ENCODE measurements at regions not wholly inside any gene's neighbourhood (a gene's known extent, or its start where the extent isn't known, plus 50 kb on each side); places are given as distances from the start of the nearest gene placed in this dataset.

GRCh38 chr3:106336619-106337018, 467.8 kb upstream of the CBLB start:
- Histone ChIP-seq H3K4me3 (ENCODE audit: low read depth in 1 of 2, low read length in 2 of 2) (no peak overlapping the region), H3K27ac (ENCODE audit: low read length) (no peak overlapping the region), H3K9me3 (ENCODE audit: insufficient read depth, low read length, severe bottlenecking) (no peaks in the 10 kb centered on the region), H3K36me3 (ENCODE audit: insufficient read depth, low read length) (no peaks in the 10 kb centered on the region), H3K4me1 (ENCODE audit: insufficient read depth, low read length) (peaks cover 10% of the 10 kb centered on the region), H2AFZ (ENCODE audit: low read depth, low read length) (no peak overlapping the region), H3K27me3 (ENCODE audit: insufficient read depth, low read length, poor library complexity) (no peaks in the 10 kb centered on the region), H4K20me1 (ENCODE audit: insufficient read depth, low read length) (no peaks in the 10 kb centered on the region), H3K9ac (ENCODE audit: low read depth, low read length) (no peak overlapping the region), H3K4me2 (ENCODE audit: insufficient read depth, low read length) (no peak overlapping the region), H3K79me2 (ENCODE audit: insufficient read depth, low read length) (no peaks in the 10 kb centered on the region)
- TF ChIP-seq CTCF (IDR thresholded peaks at IDR 0.05; ENCODE audit: borderline replicate concordance, extremely low read depth, low read length, poor library complexity, severe bottlenecking) (no peak), EZH2 (IDR thresholded peaks at IDR 0.05; ENCODE audit: borderline replicate concordance, low read depth, low read length, severe bottlenecking) (no peak)
- ATAC-seq (ENCODE audit: insufficient read depth, low read depth) (no peak), DNase-seq (no peak)

- no peak overlapping the region for H3K27ac ChIP-seq (ENCODE audit: low read length)
Observed at GRCh38 chr3:106337116-106337515, 468.3 kb upstream of the CBLB start.

DNA sequence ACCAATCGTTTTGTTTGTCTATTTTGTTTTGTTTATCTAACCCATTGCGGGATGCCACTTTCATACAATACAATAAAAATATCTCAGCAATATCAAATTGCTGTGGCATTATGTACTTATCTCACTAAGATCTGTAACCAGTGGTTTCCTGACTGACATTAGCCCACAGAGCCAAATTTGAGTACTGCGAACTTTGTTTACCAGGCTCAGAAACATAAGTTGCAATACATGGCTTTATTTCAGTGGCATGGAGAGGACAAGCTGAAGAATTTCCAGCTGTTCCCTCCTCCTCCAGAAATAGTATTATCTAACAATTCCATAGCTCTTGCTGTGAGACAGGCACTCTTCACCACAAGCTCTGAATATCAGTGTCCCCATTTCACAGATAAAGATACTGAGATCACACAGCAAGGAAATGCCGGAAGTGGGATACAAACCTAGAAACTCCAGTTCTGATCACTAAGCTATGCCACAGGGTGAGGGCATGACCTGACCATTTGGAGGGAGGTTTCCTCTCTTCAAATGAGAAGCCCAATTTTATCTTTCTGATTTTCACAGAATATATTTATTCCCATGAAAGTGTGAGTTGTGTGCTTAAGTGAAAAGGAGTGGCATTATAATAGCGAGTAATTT, 469.9 kb upstream of the CBLB start:
- Histone ChIP-seq H4K20me1 (ENCODE audit: insufficient read depth, low read length) (no peaks in the 10 kb centered on the region), H3K27ac (ENCODE audit: low read length) (no peak overlapping the region), H3K27me3 (ENCODE audit: insufficient read depth, low read length, poor library complexity) (no peaks in the 10 kb centered on the region), H3K9me3 (ENCODE audit: insufficient read depth, low read length, severe bottlenecking) (no peaks in the 10 kb centered on the region), H3K36me3 (ENCODE audit: insufficient read depth, low read length) (no peaks in the 10 kb centered on the region), H3K9ac (ENCODE audit: low read depth, low read length) (no peak overlapping the region), H3K4me3 (ENCODE audit: low read depth in 1 of 2, low read length in 2 of 2) (no peak overlapping the region), H2AFZ (ENCODE audit: low read depth, low read length) (no peak overlapping the region), H3K79me2 (ENCODE audit: insufficient read depth, low read length) (no peaks in the 10 kb centered on the region), H3K4me1 (ENCODE audit: insufficient read depth, low read length) (peaks cover 10% of the 10 kb centered on the region), H3K4me2 (ENCODE audit: insufficient read depth, low read length) (no peak overlapping the region)
- no peak for TF ChIP-seq EZH2 (IDR thresholded peaks at IDR 0.05; ENCODE audit: borderline replicate concordance, low read depth, low read length, severe bottlenecking)
- no peak for TF ChIP-seq CTCF (IDR thresholded peaks at IDR 0.05; ENCODE audit: borderline replicate concordance, extremely low read depth, low read length, poor library complexity, severe bottlenecking)
- ATAC-seq (ENCODE audit: insufficient read depth, low read depth) (peak; percentile 74), DNase-seq (no peak)

More at GRCh38 chr3:106337116-106337515, 468.3 kb upstream of the CBLB start:
- no peak overlapping the region for H2AFZ ChIP-seq (ENCODE audit: low read depth, low read length)
- DNase-seq (no peak), ATAC-seq (ENCODE audit: insufficient read depth, low read depth) (no peak)
- H3K4me3 ChIP-seq (ENCODE audit: low read depth in 1 of 2, low read length in 2 of 2): no peak overlapping the region
- H3K79me2 ChIP-seq (ENCODE audit: insufficient read depth, low read length): no peaks in the 10 kb centered on the region
- no peak overlapping the region for H3K9ac ChIP-seq (ENCODE audit: low read depth, low read length)
- TF ChIP-seq EZH2 (IDR thresholded peaks at IDR 0.05; ENCODE audit: borderline replicate concordance, low read depth, low read length, severe bottlenecking) (no peak), CTCF (IDR thresholded peaks at IDR 0.05; ENCODE audit: borderline replicate concordance, extremely low read depth, low read length, poor library complexity, severe bottlenecking) (no peak)
- no peaks in the 10 kb centered on the region for H3K9me3 ChIP-seq (ENCODE audit: insufficient read depth, low read length, severe bottlenecking)
- no peaks in the 10 kb centered on the region for H4K20me1 ChIP-seq (ENCODE audit: insufficient read depth, low read length)
- H3K4me1 ChIP-seq (ENCODE audit: insufficient read depth, low read length): peaks cover 10% of the 10 kb centered on the region
- H3K27me3 ChIP-seq (ENCODE audit: insufficient read depth, low read length, poor library complexity): no peaks in the 10 kb centered on the region
- no peak overlapping the region for H3K4me2 ChIP-seq (ENCODE audit: insufficient read depth, low read length)
- H3K36me3 ChIP-seq (ENCODE audit: insufficient read depth, low read length): no peaks in the 10 kb centered on the region
